AG08395 (cell line): ENCODE measurements at regions not wholly inside any gene's neighbourhood (a gene's known extent, or its start where the extent isn't known, plus 50 kb on each side); places are given as distances from the start of the nearest gene placed in this dataset.
"Not testable (repeated sequence)": the region's sequence is repeated elsewhere in the genome, so short reads cannot be mapped to it uniquely, and the experiment has no call there.

ENCODE experiments used
- DNase-seq: peaks from one replicate; pipeline ENCODE4 v3.0.0; 2012; ENCODE audit warnings: mixed read lengths, low spot score

DNA sequence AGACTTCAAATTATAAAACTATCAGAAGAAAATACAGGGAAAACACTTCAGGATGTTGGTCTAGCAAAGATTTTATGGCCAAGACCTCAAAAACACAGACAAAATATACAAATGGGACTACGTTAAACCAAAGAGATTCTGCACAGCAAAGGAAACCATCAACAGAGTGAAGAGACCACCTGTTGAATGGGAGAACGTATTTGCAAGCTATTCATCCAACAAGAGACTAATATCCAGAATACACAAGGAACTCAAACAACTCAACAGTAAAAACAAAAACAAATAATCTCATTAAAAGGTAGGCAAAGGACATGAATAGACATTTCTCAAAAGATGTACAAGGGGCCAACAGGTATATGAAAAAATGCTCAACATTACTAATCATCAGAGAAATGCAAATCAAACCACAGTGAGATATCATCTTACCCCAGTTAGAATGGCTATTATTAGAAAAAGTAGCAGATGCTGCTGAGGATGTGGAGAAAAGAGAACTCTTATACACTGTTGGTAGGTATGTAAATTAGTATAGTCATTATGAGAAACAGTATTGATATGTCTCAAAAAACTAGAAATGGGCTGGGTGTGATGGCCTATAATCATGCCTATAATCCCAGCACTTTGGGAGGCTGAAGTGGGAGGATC is 112.6 kb downstream of the LRIG2 start:
- DNase-seq, result no peak

DNA sequence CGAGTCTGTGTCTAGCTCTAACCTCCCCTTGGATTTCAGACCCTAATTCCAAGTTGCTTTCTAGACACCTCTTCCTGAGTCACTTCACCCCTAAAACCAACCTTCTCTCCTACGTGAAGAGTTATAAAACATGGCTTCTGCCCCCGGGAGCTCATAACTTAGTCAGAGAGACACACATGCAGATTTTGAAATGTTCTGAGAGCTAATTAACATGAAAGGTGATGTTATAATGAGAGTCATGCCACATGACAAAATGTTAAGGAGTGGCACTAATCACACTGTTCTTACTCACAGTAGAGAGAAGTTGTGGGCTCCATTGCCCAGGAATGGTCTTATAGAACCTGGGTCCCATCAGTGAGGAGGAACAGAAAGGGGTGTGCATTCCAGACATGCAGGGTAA is 117.1 kb downstream of the LRIG2 start:
- DNase-seq, result no peak

DNA sequence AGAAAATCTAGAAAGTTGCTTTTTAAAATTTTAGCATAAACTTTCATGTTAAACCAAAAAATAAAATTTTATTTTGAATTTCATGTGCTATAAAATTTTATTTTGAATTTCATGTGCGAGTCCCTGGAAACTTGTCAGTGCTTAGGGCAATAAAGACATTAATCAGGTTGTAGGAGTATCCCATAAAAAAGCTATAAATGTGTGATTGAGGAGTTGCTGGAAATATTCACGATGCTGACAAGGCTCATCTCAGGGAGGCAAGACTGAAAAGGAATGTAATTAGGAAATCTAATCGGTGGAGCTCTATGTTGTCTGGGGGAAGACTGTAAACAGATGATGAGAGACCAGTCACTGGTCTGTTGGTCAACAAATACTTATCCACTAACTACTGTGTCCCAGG is 117.9 kb downstream of the LRIG2 start:
- DNase-seq, result no peak

DNA sequence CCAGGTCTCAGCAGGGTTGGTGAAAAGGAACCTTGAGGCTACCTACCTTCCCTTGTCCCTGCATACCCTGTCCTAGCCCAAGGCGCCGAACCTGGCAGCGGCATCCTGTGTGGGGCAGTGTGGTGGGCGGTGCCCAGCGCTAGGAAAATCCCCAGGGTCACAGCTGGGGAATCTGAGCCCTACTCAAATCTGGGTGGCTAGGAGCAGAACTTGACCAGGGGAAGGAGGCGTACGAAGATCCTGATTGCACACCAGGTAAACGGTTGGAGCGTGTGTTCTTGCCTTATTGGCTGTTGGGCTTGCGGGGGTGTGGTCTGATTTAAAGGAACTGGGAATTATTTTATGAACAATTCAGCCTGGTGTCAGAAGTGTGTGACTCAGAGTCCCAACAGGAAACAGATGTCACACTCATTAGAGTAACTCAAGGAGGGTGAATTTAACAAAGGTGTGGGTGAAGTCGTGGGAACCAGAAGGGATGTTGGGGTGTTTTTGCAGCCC is 118.6 kb downstream of the LRIG2 start:
- no peak for DNase-seq

DNA sequence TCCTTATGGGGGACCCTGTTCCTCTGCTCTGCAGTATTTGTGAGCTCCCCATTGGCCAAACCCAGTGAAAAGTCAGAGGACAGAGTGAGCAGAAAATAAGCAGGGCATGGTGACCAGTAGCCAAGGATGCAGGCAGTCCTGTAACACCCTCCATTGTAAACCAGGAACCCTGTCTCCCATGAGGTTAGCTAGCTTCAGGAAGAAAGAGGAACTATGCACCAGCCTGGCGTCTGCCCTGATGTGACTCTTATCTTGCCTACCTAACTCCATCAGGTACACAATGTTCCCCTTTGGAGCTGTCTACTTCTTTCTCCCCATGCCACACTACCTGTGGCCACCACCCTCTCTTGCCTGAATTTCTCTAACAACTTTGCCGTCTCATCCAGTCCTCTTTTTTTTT is 119.2 kb downstream of the LRIG2 start:
- no peak for DNase-seq

DNA sequence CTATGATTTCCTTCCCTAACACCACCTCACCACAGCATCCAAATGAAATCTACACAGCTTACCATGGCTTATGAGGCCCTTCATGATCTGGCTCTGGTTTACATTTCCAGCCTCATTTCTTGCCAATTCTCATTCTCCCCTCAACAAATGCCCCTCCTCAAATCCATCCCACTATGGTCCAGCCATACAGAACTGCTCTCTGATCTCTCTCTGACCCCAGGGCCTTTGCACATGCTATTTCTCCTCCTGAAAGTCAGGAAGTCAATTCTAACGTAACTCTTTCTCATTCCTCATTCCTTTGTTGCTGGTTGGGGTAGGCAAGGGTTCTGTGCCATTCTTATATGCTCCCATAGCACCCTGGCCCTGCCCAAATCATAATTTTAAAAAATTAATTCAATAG is 120.0 kb downstream of the LRIG2 start:
- DNase-seq, result no peak

DNA sequence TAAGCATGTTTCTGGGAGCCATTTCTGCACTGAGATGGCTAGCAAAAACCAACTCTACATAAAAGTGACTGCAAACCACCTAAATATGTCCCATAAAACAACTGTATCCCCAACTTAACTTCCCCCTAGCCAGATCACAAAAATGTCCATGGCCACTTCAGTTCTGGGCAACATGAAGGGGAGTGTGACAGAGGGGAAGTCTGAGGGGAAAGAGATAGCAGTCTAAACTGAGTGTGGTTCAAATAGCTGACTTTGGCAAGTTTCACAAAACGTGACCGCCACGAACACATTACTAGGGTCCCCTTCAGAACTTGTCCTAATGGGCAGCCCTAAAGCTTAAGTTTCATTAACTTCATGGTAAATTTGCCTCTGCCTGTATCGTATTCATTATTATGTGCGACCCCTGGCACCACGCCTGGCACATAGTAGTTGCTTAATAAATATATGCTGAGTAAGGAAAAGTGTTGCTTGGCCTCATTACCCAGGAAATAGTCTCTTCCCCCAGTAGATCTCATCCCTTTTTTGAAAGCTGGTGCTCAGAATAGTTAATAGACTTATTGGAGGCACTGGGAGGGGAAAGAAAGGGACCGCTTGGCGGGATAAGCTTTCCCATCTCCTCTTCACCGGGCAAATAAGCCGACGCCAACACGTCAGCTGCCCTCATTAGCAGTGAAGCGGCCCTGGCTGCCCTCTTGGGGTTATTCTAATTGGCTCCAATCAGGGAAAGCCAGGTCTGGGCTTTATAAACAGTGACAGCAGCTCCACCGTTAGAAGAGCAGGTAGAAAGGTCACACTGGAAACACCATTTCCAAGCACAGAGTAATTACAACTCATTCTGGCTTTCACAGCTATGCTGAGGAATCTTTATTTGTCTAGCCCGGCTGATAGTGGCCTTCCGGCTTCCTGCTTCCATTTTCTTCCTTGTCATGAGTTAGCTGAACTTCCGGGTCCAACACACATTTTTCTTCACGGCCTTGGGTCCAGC is 122.1 kb downstream of the LRIG2 start:
- no peak for DNase-seq

DNA sequence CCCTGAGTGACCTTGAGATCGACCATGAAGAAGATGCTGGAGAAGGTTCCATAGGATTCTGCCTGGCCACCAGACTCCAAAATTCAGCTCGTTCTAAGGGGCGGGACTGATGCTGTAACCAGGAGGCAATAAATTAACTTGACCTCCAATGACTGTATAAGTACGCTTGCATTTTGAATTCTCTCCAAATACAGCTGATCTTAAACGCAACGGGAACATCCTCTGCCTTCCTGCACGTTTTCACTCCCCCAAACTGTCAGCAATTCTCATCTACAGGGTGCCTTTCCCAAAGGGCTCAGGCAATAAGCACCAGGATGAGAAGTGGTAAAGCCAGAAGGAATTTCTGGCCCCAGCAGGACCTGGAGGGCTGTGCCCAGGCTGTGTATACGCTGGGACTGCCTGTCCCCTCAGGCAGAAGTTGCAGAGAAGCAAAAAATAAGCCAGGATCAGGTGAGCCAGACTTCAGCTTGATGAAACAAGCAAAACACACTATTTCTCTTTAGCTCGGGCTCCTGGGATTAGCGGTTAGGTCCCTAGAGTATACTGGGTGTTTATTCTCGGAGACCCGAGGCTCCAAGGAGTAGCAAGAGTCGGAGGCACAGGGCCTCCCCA is 124.8 kb downstream of the LRIG2 start:
- no peak for DNase-seq

DNA sequence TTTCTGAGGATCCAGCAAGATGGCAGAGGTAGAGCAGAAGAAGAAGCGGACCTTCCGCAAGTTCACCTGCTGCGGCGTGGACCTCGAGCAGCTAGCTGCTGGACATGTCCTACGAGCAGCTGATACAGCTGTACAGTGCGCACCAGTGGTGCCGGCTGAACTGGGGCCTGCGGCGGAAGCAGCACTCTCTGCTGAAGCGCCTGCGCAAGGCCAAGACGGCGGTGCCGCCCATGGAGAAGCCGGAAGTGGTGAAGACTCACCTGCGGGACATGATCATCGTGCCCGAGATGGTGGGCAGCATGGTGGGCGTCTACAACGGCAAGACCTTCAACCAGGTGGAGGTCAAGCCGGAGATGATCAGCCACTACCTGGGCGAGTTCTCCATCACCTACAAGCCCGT is 125.8 kb downstream of the LRIG2 start:
- no peak for DNase-seq

DNA sequence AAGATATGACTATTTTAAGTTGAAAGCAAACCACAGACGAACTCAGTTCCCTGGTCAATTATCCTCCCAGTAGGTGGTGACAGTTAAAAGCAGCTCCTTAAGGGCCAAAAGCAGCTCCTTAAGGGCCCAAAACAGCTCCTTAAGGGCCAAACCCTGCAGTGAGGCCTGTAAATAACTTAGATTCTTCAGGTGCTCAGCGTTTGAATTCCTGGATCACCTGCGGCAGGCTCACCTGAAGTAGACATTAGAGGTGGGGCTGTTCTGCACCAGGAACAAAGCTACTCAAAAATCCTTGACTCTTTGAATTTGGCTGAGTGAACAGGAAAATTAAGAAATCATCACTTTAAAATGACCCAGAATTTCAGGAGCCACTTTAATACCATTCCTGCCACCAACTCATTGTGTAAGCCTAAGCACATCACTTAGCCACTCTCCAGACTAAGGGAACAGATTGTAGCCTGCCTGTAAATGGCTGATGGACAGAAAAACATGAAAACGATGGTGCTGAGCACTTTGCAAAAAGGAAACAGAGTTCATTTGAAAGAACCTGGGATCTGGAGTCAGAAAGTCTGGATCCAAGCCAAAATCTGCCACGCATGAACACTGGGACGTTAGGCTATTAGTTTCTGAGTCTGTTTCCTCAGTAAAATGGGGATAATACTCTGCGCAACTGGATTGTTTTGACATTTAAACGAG is 126.9 kb downstream of the LRIG2 start:
- DNase-seq, result no peak

DNA sequence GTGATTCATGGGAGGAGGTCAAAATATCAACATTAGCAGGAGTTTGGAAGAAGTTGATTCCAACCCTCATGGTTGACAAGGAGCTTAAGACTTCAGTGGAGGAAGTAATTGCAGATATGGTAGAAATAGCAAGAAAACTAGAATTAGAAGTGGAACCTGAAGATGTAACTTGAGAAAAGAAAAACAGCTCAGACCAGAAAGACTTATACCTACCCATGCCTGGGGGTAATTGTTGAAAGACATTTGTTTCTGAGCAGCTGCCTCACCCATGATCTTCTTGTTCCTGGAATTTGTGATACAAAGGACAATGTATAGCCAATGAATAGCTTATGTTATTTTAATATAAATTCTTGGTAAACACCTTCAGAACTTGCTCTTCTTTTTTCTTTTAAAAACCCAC is 128.6 kb downstream of the LRIG2 start:
- no peak for DNase-seq

DNA sequence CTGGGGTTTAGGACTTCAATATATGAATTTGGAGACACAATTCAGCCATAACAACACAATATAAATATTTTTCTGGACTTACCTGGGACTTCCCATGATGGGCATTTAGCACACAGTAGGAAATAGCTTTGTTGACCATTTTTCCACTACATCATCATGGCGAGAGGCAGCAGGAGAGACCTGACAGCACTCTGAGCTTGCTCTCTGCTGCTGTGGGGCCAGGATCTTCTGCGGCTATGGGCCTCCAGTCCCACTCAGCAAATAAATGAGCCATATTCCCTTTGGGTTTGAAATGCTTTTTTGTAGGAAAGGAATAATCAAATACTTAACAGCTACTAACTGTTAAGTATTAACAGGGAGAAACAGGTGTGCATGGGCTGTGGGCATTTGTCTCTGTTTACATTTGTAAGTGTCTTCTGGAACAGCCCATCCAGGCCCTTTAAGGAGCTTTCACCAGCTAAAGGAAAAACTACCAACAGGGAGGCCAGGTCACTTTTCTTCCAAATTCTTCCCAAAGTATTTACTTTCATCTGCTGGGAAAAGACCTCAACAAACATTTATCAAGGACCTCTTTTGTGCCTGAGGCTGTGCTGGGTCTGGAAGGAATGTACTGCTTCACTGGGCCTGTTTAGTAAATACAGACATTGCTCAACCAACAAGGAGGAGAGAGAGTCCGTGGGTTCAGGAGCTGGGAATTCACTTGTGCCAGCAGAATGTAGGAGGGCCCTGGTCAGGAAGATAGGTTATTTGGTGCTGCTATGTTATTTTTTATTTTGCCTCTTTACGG is 133.2 kb downstream of the LRIG2 start:
- no peak for DNase-seq

DNA sequence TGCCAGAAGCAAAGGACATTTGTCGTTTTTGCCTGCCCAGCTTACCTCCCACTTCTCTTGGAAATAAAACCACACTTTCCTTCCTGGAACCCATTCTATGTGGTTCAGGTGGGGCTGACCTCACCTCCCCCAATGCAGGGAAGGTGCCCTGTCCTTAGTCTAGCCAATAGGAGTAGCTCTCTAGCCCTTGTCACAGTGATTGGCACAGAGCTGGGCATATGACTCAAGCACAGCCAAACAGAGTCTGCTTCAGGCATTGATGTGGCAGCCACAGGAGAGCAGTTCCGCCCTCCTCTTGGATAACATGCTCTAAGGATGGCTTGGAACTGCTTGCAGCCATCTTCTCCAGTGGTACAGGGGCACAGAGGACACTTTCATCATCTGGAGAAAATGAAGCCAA is 134.0 kb downstream of the LRIG2 start:
- no peak for DNase-seq

DNA sequence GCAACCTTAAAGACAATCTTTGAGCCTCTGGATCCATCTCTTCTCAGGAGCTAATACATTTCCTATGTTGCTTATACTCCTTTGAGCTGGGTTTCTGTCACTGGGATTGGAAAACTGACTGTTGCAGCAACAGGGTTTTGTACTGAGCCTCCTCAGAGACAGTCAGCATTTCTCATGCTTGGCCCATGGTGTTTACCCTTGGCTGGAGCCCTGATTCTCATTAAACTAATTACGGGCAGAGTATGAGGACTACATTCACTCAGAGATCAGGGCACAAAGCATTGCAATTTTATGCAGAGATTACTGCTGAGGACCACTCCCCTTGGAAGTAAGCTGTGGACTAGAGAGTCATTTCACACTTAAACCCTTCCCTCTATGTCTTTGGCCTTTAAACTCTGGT is 134.5 kb downstream of the LRIG2 start:
- DNase-seq, result no peak

DNA sequence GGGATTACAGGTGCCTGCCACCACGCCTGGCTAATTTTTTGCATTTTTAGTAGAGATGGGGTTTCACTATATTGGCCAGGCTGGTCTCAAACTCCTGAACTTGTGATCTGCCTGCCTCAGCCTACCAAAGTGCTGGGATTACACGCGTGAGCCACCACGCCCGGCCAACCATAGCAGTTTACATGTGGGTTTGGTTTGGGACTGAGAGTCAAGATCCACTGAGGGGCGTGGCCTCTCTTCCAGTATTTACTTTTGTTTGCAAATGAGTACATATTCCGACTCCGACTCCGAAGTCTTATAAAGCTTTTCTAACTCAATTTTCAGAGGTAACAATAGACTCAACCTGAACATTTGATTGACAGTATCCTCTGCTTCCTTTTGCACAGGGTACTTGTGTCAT is 135.4 kb downstream of the LRIG2 start:
- DNase-seq, result not testable (repeated sequence)

DNA sequence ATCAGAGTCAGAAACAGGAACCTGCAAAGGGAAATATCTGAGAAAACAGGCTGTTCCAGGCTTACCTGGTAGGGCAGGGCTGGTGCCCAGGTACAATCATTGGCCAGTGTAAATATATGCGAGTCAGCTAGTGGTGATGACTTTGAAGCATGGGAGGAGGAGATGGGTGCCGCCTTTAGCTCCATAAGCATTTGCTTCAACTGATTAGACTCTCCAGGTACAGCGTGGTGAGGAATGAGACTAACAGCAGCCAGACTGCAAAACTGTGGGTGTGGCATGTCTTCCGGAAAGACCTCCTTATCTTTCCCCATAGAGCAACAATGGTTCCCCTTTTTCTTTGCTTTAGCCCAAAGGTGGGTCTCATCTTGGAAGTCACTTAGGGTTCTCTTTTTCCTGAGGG is 137.2 kb downstream of the LRIG2 start:
- DNase-seq, result no peak

DNA sequence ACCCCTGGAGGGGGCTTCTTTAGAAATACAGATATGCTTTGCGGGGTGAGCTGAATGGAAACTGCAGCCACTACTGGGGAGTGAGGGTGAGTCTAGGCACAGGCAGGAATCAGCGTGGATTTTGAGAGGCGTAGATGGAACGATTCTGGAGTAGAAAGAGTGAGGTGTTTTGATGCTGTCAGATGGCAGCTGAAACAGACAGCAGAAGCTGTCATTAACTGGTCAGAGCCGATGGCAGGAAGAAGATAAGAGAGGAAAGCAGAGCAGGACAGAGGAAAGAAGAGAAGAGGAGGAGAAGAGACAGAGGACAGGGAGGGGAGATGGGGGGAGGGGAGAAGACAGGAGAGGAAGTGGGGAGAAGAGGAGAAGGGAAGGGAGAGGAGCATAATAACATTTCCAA is 138.5 kb downstream of the LRIG2 start:
- no peak for DNase-seq

DNA sequence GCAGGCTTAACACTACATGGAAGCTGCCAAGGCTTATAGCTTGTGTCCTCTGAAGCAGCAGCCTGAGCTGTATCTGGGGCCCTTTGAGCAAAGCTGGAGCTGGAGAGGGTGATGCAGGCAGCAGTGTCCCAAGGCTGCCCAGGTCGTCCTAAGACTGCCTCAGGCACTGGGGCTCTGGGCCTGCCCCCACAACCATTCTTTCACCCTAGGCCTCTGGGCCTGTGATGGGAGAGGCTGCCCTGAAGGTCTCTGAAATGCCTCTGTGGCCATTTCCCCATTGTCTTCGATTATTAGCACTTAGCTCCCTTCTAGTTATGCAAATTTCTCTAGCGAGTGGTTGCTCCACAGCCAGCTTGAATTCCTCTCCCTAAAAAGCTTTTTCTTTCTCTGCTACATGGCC is 142.0 kb downstream of the LRIG2 start:
- no peak for DNase-seq

DNA sequence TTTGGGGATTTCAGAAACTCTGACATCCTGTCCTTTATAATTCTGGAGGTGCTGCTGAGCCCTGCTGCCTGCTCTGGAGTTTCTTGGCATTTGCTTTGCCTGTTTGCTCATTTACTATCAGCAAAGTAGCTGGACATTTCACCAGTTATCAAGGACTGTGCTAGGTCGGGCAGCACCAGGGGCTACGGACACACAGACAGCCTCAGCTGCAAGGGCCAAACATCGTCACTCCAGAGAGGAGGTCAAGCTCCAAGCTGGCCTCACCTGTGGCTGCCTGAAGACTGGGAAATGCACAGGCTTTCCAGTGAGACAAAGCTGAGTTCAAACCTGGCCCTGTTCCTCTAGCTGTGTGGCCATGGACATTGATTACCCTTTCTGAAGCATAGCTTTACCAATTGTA is 143.7 kb downstream of the LRIG2 start:
- DNase-seq, result no peak

DNA sequence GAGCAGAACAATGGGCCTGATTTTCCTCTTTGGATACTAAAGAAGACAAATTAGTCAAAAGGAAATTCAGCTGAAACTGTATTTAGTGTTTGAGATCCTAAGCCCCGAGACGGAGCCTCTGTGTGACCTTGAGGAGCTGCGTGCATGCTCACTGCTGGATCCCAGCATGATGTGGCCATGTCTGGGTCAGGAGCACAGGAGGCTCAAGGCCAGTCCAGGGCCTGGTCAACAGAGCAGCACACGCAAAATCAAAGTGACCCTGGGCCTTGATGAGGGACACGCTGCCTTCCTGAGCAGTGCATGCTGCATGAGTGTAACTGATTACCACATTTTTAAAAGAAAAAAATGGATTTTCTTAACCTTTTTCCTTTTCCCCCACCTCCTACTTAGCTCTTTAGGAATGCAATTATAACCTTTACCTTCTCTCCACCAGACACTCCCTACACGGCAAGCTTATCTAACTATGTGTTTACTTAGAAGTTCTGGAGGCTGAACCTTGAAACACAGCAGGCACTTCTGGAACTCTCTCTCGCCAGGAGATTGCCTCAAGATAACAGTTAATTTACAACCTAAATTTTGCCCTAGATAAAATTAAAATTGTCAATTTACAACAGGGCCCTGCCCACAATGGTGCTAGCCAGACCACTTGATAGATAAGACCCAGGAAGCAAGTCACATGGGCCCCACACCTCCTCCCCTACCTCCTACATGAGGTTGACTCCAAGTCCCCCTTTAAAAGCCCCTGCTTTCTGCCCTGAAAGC is 144.6 kb downstream of the LRIG2 start:
- no peak for DNase-seq

DNA sequence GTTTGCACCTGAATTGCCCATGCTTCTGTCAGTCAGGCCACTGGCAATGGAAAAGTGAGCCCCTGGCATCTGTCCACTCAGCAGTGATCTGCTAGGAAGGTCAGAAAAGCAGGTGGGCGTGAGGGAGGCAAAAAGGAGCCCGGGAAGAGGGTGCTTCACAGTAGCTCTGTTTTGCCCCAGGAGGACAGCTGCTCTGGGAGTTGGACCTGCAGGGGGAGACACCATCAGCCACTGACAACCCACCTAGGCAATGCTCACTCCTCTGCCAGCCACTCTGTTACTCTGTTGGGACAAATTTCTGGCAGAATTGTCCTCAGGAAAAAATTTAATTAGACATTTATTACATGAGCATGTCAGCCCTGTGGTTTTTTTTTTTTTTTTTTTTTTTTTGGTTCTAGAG is 146.4 kb downstream of the LRIG2 start:
- no peak for DNase-seq
